H1 (cell line): ENCODE measurements at regions not wholly inside any gene's neighbourhood (a gene's known extent, or its start where the extent isn't known, plus 50 kb on each side); places are given as distances from the start of the nearest gene placed in this dataset.

ENCODE experiments used
- KDM5A ChIP-seq: fragments of 200-600 bp; IDR thresholded peaks from 2 replicates; pipeline ENCODE4 v1.7.1; 2012; ENCODE audit warnings: mild to moderate bottlenecking, low read length, inconsistent platforms, mixed read lengths
- SP2 ChIP-seq: IDR thresholded peaks from 2 replicates; pipeline ENCODE4 v1.6.1; 2012; ENCODE audit warnings: mild to moderate bottlenecking, low read length, inconsistent platforms
- TCF12 ChIP-seq: IDR thresholded peaks from 2 replicates; pipeline ENCODE4 v1.6.1; 2011; ENCODE audit warnings: low read depth, mild to moderate bottlenecking, low read length

GRCh38 chr4:20096911-20097310, 154.8 kb upstream of the SLIT2 start (continued):
- TF ChIP-seq SP2: no peak
- no peak for TF ChIP-seq KDM5A
- TF ChIP-seq TCF12: no peak
